ENCODE measurements at regions not wholly inside any gene's neighbourhood (a gene's known extent, or its start where the extent isn't known, plus 50 kb on each side); places are given as distances from the start of the nearest gene placed in this dataset.
A peak's percentile ranks its signal among the peaks of the same experiment; 100 is the strongest.

GRCh38 chr10:118537623-118538022 is 57.8 kb downstream of the PRLHR start:
- TF ChIP-seq CTCF (IDR thresholded peaks at IDR 0.05): no peak
- no peak overlapping the region for H3K27ac ChIP-seq
- no peak for DNase-seq (ENCODE audit: low spot score)
- H3K4me3 ChIP-seq: no peak overlapping the region

GRCh38 chr10:118534136-118534535 is 61.3 kb downstream of the PRLHR start:
- TF ChIP-seq CTCF (IDR thresholded peaks at IDR 0.05): no peak
- no peak overlapping the region for H3K4me3 ChIP-seq
- H3K27ac ChIP-seq: no peak overlapping the region
- no peak for DNase-seq (ENCODE audit: low spot score)

GRCh38 chr10:118531105-118531852 is 64.2 kb downstream of the PRLHR start:
- no peak for TF ChIP-seq CTCF (IDR thresholded peaks at IDR 0.05)
- no peak for DNase-seq (ENCODE audit: low spot score)
- Histone ChIP-seq H3K27ac (peak overlapping the region in 1 of 2 donors; percentile 32), H3K4me3 (no peak overlapping the region)

- no peak for TF ChIP-seq CTCF (IDR thresholded peaks at IDR 0.05)
- no peak for DNase-seq (ENCODE audit: low spot score)
- no peak overlapping the region for H3K4me3 ChIP-seq
- no peak overlapping the region for H3K27ac ChIP-seq
These were observed 67.0 kb downstream of the PRLHR start for GRCh38 chr10:118528426-118528825.

GRCh38 chr10:118523775-118524174 is 71.7 kb downstream of the PRLHR start:
- TF ChIP-seq CTCF (IDR thresholded peaks at IDR 0.05): no peak
- Histone ChIP-seq H3K4me3 (no peak overlapping the region), H3K27ac (no peak overlapping the region)
- DNase-seq (ENCODE audit: low spot score): no peak

GRCh38 chr10:118522791-118523498 is 72.5 kb downstream of the PRLHR start:
- H3K27ac ChIP-seq: no peak overlapping the region
- no peak for DNase-seq (ENCODE audit: low spot score)
- no peak for TF ChIP-seq CTCF (IDR thresholded peaks at IDR 0.05)
- no peak overlapping the region for H3K4me3 ChIP-seq

Measured in coronary artery (tissue), 2 donors.